NT2/D1 (cell line): ENCODE measurements at regions not wholly inside any gene's neighbourhood (a gene's known extent, or its start where the extent isn't known, plus 50 kb on each side); places are given as distances from the start of the nearest gene placed in this dataset.

Experiments used
- YY1 ChIP-seq: IDR thresholded peaks from 2 replicates; pipeline ENCODE4 v1.6.1; 2011; ENCODE audit not compliant: insufficient read length, insufficient read depth
- ZNF274 ChIP-seq: IDR thresholded peaks from 2 replicates; pipeline ENCODE4 v1.6.1; 2011; ENCODE audit warnings: mild to moderate bottlenecking, low read depth, low read length

DNA sequence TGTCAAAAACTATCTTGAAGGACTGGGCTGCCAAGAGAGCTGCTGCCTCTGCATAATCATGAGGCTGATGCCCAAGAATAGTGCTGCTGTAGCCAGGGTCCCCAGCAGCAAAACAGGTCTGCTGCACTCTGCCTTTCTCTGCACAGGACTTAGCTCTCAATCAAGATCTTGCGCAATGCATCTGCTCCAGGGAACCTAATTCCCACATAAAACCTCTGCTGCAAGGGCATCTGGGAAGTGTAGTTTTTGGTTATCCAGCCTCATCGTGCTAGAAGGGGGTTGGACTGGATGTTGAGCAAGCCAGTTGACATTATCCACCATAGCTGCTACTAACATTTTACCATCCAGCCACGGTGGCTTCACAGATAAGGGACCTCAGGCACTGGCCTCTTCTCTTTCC lies 192.7 kb downstream of the C11orf91 start:
- TF ChIP-seq YY1 (no peak), ZNF274 (no peak)
